Neuron (in vitro differentiated cells): ENCODE measurements at regions not wholly inside any gene's neighbourhood (a gene's known extent, or its start where the extent isn't known, plus 50 kb on each side); places are given as distances from the start of the nearest gene placed in this dataset.
A peak's percentile ranks its signal among the peaks of the same experiment; 100 is the strongest.

Experiments
- H2AFZ ChIP-seq: one replicate; pipeline ENCODE4 v1.6.1; 2013; ENCODE audit warnings: low read depth, mild to moderate bottlenecking, inconsistent platforms, low read length, moderate library complexity
- H3K27me3 ChIP-seq: one replicate; pipeline ENCODE4 v1.6.1; 2013; ENCODE audit warnings: low read length; ENCODE audit not compliant: insufficient read depth
- H3K36me3 ChIP-seq: one replicate; pipeline ENCODE4 v1.6.1; 2013; ENCODE audit warnings: low read length; ENCODE audit not compliant: insufficient read depth
- H3K4me1 ChIP-seq: one replicate; pipeline ENCODE4 v1.6.1; 2013; ENCODE audit warnings: low read length; ENCODE audit not compliant: insufficient read depth
- H3K4me3 ChIP-seq: 2 replicates; pipeline ENCODE4 v1.5.1; 2013; ENCODE audit warnings: mild to moderate bottlenecking, low read length, moderate library complexity
- H3K9me3 ChIP-seq: one replicate; pipeline ENCODE4 v1.6.1; 2013; ENCODE audit warnings: low read length

DNA sequence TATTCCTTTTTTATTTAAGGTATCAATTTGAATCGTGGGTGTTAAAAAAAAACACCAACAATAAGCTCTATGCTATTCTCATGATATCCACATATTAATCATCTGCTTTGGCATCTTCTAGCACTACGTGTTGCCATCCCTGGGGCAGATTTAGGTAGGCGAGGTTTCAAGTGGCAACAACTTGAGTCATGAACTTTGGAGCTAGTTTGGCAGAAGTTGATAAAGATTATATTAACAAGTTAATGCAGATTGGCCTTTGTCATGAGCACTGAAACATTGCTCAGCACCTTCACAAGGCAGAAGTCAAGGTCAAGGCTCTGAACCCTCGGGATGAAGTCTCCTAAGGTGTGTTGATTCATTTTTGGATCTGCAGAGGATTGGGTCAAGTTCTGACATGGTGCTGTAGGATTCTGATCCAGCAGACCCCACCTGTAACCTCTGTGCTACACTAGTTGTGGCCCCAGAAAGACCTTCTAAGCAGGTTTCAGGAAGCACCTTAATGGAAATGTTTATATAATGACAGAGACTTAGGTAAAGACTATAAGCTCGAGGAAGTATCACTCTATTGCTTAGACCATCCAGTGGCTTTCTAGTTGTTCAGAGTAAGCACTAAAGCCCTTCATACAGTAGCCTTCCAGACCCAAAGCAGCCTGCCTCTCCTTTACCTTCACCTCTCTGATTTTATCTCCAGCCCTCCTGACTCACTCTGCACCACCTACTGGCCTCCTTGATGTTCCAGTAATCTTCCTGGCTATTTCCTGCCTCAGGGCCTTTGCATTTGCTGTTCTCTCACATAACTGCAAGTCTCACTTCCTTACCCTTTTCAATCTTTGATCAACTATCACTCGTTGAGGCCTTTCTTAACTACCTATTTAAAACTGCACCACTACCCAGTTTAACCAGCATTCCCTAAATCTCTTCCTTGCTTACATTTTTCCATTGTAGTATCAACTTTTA, 117.0 kb upstream of the SLC4A4 start:
- Histone ChIP-seq H2AFZ (no peak overlapping the region), H3K36me3 (no peaks in the 10 kb centered on the region), H3K4me1 (no peaks in the 10 kb centered on the region), H3K4me3 (no peak overlapping the region), H3K27me3 (no peaks in the 10 kb centered on the region), H3K9me3 (no peaks in the 10 kb centered on the region)

DNA sequence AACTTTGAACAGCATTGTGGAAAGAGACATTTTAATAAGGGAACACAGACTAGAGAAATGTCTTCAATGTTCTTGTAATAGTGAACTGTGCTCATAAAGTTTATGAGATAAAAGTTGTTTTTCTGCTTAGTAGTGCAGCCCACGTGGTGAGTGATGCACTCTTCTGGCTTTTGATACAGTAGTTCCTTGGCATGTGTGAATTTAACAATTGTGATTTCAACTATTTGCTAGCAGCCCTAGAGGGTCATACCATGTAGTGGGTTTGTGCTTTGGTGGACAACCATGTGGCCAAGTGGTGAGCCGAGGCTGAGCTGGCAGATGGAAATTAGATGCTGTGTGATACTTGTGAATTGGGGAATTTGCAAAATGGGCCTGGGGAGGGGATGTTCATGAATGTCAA, 116.2 kb upstream of the SLC4A4 start:
- H3K4me3 ChIP-seq: no peak overlapping the region
- H2AFZ ChIP-seq: no peak overlapping the region
- no peaks in the 10 kb centered on the region for H3K27me3 ChIP-seq
- H3K4me1 ChIP-seq: no peaks in the 10 kb centered on the region
- no peaks in the 10 kb centered on the region for H3K9me3 ChIP-seq
- H3K36me3 ChIP-seq: no peaks in the 10 kb centered on the region

DNA sequence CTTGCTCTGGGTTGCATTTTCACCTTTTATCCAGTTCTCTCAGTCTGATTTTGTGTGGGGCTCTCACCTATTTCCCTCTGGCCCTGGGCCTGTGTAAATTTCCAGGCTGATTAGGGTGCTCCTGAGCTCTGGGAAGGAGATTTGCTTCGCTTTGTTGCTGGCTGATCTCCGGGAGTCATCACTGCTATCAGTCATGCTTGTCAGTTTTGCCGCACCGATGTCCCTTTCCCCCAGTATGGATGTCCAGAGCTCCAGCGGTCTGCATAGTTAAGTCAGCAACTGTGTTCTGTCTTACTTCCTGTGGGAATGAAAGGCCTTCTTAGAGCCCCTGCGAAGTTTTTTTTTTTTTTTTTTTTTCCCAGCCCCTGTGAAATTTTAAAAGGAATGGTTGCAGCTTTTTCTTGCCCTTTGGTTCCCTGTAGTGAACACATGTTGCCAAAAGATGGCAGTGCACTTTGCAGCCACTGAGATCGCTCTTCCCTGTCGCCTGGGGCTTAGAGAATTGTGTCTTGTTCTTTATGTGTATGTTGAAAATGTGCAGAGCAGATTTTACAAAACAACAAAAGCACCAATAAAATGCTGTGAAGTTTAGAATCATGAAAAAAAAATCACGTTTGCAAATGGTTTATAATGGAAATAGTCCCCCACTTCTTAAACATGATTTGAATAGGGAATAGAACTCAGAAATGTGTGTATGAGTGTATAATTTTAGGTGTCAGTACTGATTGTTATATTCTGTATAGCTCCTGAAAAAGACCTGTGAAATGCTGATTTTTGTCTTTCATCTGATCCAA, 109.1 kb upstream of the SLC4A4 start:
- no peaks in the 10 kb centered on the region for H3K27me3 ChIP-seq
- peak overlapping the region; percentile 32 for H3K4me3 ChIP-seq
- no peak overlapping the region for H2AFZ ChIP-seq
- no peaks in the 10 kb centered on the region for H3K9me3 ChIP-seq
- peaks cover 26% of the 10 kb centered on the region for H3K4me1 ChIP-seq
- no peaks in the 10 kb centered on the region for H3K36me3 ChIP-seq

DNA sequence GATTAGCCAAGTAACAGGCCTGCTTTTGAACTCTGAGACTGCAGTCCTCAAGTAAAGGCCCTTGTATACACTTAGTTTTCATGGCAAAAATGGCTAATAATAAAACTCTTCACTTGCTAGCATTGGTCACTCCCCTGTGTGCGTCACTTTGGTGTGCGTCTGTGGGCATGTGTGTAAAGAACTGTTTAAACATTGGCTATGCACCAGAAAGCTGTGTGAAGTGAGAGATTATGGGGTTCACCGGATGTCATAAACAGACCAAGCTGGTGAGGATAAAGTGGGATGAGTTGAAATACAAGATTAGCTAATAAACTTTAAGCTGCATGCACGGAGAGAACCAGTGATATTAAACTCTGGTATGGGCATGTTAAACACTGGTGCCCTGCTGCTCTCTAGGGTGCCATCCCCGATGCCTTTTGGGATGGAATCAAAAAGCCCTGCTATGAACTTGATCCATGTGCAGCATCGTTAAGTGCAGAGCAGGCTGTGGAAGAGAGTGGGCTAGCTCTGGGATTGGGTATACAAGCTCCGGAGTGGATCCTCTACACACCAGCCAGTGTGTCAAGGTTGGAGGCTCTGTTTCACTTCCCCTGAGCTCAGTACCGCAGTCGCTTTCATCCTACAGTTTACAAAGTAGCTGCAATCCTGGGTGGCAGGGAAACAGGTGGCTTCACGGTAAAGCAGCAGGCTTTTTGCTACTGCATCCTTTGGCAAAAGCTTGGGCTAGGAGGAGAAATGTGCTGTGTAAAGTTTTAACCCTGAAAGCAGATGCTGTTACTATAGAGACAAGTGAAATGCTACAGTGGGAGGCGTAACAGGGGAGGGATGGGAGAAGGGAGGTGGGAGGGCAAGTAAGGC, 108.3 kb upstream of the SLC4A4 start:
- Histone ChIP-seq H3K27me3 (no peaks in the 10 kb centered on the region), H2AFZ (no peak overlapping the region), H3K36me3 (no peaks in the 10 kb centered on the region), H3K4me3 (no peak overlapping the region), H3K9me3 (no peaks in the 10 kb centered on the region), H3K4me1 (peaks cover 28% of the 10 kb centered on the region)

DNA sequence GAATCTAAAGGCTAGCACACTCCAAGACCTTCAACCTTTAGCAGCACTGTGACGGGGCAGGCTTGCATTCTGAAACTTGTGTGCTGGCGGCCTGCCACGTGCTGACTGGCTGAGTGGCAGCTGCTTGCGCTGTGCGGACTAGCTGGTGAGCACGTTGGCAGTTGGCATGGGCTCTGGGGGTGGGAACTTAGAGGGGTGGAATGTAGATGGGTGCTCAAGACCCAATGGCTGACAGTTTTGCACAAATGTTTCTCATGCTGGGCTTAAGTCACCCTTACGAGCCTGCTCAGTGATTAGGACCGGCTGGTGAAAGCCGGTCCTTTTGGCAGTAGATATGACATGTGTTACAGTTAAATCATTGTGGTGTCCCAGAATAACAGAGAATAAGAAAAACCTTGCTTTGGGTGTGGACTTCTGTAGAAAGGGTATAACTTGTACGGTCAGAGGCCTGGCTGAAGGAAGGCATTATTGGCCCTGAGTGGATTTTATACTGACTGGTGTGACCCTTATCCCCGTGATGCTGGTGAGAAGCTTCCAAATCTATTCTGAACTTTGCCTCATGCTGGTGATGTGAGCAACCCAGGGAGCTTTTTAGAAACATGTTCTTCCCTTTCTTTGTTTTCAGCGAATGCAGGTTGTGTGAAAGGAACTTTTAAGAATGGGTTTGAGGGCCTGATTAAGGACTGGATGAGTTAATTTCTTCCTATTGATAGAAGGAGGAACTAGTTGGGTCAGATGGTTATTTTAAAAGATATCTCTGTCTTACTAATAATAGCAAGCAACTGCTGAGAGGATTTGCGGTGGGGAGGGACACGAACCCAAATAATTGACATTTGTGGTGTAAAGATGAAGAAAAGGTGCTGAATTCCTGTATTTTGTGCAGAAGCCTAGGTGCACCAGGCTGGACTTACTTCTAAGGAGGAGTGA, 107.4 kb upstream of the SLC4A4 start:
- no peaks in the 10 kb centered on the region for H3K36me3 ChIP-seq
- peaks cover 34% of the 10 kb centered on the region for H3K4me1 ChIP-seq
- H3K27me3 ChIP-seq: no peaks in the 10 kb centered on the region
- no peak overlapping the region for H3K4me3 ChIP-seq
- no peak overlapping the region for H2AFZ ChIP-seq
- no peaks in the 10 kb centered on the region for H3K9me3 ChIP-seq

DNA sequence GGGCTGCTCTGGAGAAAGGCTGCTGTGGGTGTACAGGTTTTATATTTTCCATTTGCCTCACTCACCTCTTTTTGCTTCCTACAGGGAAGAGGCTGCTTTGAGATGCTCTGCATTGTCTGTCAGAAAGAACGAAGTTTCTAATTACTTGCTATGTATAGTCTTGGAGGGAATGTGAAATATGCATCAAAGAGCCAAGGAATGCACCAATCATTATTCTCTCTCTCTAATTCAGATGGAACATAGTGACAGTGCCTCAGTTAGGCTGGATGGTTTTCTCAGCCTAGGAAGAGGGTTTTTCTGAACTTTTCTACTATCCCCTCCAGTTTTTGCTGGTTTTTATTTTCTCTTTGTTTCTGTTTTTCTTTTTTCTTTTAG, 106.8 kb upstream of the SLC4A4 start:
- H3K4me3 ChIP-seq: no peak overlapping the region
- no peak overlapping the region for H2AFZ ChIP-seq
- H3K9me3 ChIP-seq: no peaks in the 10 kb centered on the region
- H3K27me3 ChIP-seq: no peaks in the 10 kb centered on the region
- H3K4me1 ChIP-seq: peaks cover 34% of the 10 kb centered on the region
- H3K36me3 ChIP-seq: no peaks in the 10 kb centered on the region

DNA sequence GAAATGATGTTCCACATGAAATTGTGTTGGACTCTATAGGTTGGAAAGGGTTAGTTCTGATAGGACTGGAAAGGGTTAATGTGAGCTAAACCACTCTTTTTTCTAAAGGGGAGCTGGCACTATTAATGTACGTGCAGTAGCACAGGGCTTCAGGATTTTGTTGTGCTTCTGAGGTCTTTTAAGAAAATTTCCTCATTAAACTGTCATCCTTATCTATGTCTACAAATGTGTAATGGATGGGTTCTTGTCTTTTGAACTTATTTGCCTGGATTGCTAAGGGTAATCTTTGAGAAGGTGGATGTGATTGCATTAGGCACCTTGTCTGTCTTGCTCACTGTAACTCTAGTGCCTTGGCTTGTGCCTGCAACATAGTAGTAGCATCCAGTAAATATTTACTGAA, 106.0 kb upstream of the SLC4A4 start:
- Histone ChIP-seq H3K27me3 (no peaks in the 10 kb centered on the region), H3K36me3 (no peaks in the 10 kb centered on the region), H2AFZ (no peak overlapping the region), H3K9me3 (no peaks in the 10 kb centered on the region), H3K4me1 (peaks cover 34% of the 10 kb centered on the region), H3K4me3 (no peak overlapping the region)

DNA sequence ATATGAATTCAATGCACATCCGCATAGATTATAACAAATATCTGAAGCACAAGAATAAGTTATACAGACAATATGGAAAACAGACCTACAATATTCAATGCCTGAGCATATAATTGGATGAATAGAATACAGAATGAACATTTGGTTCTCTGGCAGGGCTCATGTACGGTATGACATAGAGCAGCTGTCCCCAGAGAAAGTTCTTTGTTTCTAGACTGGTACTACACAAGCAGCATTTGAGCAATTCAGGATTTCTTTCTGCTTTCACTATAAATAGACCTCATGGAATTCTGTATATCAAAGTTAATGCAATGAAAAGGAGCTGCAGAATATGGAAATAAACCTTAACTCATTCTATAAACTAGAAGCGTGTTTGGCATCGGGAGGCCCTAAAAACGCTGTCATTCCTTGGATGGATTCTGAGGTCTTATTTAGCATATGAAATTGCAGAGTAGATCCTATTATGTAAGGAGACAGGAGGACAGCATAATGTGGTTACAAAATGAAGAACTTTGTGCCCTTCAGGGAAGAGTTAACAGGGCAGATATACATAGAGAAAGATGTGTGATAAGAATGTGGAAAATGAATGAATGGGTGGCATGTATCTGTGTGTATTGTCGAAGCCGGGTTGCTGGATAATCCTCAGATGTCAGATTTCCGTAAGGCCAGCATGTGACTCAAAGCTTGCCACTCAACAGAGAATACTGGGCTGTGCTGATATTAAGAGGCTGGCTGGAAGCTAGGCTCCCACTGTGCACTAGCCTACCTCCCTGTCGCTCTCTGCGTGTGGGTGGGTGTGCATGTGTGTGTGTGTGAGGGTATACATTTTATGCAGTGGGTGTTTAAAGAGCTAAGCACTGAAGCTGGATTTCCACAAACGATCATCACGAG, 103.3 kb upstream of the SLC4A4 start:
- Histone ChIP-seq H3K9me3 (no peaks in the 10 kb centered on the region), H2AFZ (no peak overlapping the region), H3K27me3 (no peaks in the 10 kb centered on the region), H3K4me1 (peaks cover 26% of the 10 kb centered on the region), H3K4me3 (no peak overlapping the region), H3K36me3 (no peaks in the 10 kb centered on the region)

DNA sequence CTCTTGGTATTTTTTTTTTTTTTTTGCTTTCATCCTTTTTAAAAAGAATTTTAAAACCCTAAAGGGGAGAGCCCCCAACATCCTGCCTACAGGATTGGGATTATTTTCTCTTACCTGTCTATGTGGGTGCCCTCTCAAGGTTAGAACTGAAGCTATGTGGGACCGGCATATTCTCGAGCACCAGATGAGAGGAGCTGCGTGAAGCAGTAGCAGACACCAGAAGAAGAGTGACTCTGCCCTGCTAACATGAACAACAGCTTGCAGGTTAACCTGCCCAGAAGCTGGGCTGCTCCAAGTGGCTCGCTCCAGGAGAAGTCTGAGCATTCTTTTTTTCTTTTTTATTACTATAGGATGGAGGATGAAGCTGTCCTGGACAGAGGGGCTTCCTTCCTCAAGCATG, 102.6 kb upstream of the SLC4A4 start:
- Histone ChIP-seq H3K4me1 (peaks cover 19% of the 10 kb centered on the region), H3K4me3 (no peak overlapping the region), H3K36me3 (no peaks in the 10 kb centered on the region), H3K27me3 (no peaks in the 10 kb centered on the region), H3K9me3 (no peaks in the 10 kb centered on the region), H2AFZ (no peak overlapping the region)

DNA sequence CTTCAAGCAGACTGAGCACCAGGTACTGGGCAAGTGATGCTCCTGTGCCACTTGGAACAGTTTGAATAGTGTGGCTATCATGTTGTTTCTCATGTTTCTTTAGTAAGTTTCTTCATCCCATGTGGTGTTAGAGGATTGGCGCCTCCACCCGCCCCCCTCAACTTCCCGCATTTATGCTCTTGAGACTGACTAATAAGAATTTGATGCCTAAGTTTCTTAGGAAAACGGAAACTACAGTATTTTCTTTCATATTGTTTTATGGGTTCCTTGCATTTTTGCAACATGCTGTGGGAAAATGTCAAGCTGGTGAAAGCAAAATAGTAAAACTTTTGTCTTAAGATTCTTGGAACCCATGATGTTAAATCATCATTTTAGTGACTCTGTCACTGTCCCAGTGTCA, 101.2 kb upstream of the SLC4A4 start:
- H3K4me3 ChIP-seq: no peak overlapping the region
- peaks cover 8% of the 10 kb centered on the region for H3K4me1 ChIP-seq
- H3K27me3 ChIP-seq: no peaks in the 10 kb centered on the region
- H2AFZ ChIP-seq: no peak overlapping the region
- no peaks in the 10 kb centered on the region for H3K9me3 ChIP-seq
- H3K36me3 ChIP-seq: no peaks in the 10 kb centered on the region

DNA sequence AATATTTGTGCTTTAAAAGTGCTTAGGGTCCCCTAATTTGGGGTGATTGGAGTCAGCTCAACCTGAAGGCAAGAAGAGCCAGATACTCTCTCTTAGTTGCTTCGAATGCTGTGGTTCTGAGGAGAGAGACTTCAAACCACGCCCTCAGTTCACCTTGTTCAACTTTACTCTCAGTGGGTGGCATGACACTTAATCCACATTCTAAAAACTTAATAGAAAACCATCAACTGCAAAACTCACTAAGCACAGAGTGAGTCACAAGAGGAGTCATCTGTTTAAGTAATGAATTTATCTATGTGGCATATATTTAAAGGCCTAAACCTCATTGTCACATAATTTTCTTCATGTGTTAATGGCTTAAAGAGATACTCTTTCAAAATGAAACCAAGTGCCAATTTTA, 99.5 kb upstream of the SLC4A4 start:
- H3K4me1 ChIP-seq: peaks cover 8% of the 10 kb centered on the region
- H3K9me3 ChIP-seq: no peaks in the 10 kb centered on the region
- H3K4me3 ChIP-seq: no peak overlapping the region
- no peak overlapping the region for H2AFZ ChIP-seq
- no peaks in the 10 kb centered on the region for H3K36me3 ChIP-seq
- no peaks in the 10 kb centered on the region for H3K27me3 ChIP-seq
